Heart left ventricle (tissue), 13 donors: ENCODE measurements at regions not wholly inside any gene's neighbourhood (a gene's known extent, or its start where the extent isn't known, plus 50 kb on each side); places are given as distances from the start of the nearest gene placed in this dataset.

Experiments used
- CTCF ChIP-seq, 12 donors: fragments of 200-600 bp; sonication (generic) in 4 of 12; IDR thresholded peaks; one replicate each; pipeline versions ENCODE4 v1.5.0 to v1.8.0; 2018 to 2022; ENCODE audit warnings: antibody characterized with exemption in 12 of 12, mild to moderate bottlenecking in 5 of 12
- POLR2A ChIP-seq, 2 donors: fragments of 450-650 bp; IDR thresholded peaks; one replicate each; pipeline ENCODE4 v1.6.1; 2017; ENCODE audit warnings: antibody characterized with exemption in 2 of 2, mild to moderate bottlenecking in 2 of 2, moderate library complexity in 2 of 2
- donor health status: ischemic (EF 13 %, LVEDD 7.1; RV severe dilation, severe dysfunction).
- donor health status: DM: no; HTN: yes; CAD: no.
- donor health status: DM: no; HTN: no; CAD: no.
- donor health status: ischemic (EF 25% LVEDD 6.9; RV normal size, moderate dysfunction).
- donor health status: ischemic (EF 25% LVEDD 5.7; RV mildly dilated, moderate dysfunction).
- donor health status: ischemic (EF 35%, LVEDD 5.7; RV mildly dilated, moderate dysfunction).
- donor health status: nonischemic (EF 11% LVEDD 7.7; RV severe dilation, severe dysfunction).
- donor health status: DM: yes; HTN: yes; CAD: no.
- donor health status: PGD.
- donor health status: ischemic (EF 29% LVEDD 5.4; RV normal size, mild dysfunction).
- donor health status: nonischemic (EF 23%, LVEDD 6.1; RV moderate dilation, normal function).

DNA sequence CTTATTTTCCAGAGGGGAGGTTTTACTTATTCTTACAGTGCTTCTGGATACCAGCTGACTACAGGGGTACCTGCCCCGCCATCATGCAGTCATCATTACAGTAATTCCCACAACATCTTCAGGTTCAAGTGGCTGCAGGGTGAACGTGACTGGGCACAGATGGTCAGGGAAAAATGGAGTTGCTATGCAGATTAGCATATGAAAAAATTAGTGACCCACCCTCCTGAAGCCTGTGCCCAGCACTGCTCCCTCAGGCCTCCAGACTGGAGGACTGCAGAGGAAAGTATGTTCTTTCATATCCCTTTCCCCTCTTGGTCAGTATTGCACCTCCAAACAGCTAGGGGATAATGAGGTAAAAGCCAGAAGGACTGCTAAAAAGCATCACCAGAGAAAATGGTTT is 937.9 kb downstream of the TUSC7 start:
- no peak for TF ChIP-seq POLR2A (IDR thresholded peaks at IDR 0.05)
- TF ChIP-seq CTCF (IDR thresholded peaks at IDR 0.05), result no peak
